HG03280 (cell line): ENCODE measurements at regions not wholly inside any gene's neighbourhood (a gene's known extent, or its start where the extent isn't known, plus 50 kb on each side); places are given as distances from the start of the nearest gene placed in this dataset.
"Not testable (repeated sequence)": the region's sequence is repeated elsewhere in the genome, so short reads cannot be mapped to it uniquely, and the experiment has no call there.

Experiments used
- ATAC-seq: cut with Tn5 transposase; IDR thresholded peaks from one replicate; pipeline ENCODE4 v1.9.1; 2021; ENCODE audit warnings: mild to moderate bottlenecking, moderate library complexity; ENCODE audit not compliant: unreplicated experiment

GRCh38 chr2:145555360-145555759 lies 1035.4 kb upstream of the ZEB2 start:
- ATAC-seq, result no peak

DNA sequence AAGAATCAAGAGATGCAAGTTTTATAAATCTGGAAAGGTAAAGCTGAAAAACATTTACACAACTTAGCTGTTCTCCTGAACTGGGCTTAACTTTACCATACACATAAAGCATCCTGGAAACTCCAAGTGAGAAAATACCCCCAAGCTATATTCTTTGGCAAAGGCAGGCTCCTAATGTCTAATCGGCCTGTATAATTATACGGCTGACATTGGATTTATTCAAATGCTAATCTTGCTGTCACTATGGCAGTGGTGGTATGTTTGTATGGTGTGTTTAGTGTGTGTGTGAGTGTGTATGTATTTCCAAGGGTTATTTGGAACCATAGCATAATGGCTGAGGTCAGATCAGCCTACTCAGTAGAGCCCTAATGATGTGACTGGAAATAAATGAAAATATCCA lies 1031.8 kb upstream of the ZEB2 start:
- no peak for ATAC-seq

DNA sequence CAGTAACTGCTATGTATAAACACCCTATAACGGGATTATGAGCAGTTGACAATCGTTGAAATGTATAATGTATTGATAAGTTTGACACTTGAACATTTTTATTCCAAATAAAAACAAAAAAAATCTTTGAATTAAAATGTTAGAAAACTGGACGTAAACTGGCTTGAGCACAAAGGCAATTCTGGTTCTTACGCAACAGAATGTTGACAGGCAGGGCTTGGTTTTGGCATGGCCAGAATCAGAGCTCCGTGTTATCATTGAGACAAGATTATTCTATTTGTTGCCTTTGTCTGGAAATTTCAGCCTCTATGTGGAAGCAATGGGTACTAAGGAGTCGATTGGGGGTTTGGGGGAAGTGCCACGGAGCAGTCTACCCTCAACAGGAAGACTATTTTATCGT lies 1028.6 kb upstream of the ZEB2 start:
- no peak for ATAC-seq

DNA sequence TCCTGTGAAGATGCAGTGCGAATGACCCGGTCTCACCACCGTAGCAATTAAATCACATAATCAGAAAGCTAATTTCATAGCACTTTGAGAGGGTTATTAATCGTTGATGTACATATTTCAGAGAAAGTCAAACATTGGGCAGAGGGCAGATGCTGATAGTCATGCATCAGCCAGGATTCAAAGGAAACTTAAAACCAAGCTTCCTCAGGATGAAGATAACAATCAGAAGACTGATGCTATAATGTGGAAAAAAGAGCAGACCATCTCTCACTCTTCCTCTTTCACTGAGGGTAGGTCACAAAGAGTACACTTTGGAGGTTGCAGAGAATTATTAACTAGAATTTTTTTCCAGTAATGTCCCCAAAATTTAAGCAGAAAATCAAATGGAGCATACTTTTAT lies 1027.7 kb upstream of the ZEB2 start:
- no peak for ATAC-seq

DNA sequence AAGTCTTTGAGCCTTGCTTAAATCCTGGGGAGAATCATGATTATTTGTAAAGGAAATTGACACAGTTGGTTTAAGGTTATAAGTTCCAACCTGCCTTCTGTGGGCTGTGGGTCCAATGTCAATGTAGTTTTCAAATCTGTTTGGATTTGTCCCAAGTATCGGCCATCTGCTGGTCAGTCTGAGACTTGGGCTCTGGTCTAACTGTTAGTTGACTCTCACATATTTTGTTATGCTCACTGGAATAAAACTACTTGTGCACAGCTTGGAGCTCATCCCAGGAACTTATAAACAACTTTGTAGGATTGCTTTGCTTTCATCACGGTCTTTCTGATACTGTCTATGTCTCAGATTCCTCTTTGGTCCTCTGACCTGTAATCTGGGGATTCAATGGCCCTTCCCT lies 1026.2 kb upstream of the ZEB2 start:
- no peak for ATAC-seq

DNA sequence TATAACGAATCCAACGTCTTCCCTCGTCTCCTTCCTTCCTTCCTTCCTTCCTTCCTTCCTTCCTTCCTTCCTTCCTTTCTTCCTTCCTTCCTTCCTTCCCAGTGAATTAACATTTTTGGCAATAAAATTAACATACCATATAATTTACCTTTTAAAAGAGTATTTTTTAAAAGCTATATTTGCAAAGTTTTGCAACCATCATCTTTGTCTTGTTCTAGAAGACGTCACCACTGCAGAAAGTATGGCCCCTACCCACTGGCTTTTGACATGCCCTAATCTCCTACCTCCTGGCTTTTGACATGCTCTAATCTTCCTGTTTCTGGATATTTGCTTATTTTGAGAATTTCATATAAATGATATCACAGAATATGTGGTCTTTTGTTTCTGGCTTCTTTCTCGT lies 1023.9 kb upstream of the ZEB2 start:
- no peak for ATAC-seq

GRCh38 chr2:145543155-145543554 lies 1023.2 kb upstream of the ZEB2 start:
- no peak for ATAC-seq

- ATAC-seq, result no peak
These were observed 1021.1 kb upstream of the ZEB2 start for GRCh38 chr2:145541028-145541427.

GRCh38 chr2:145538661-145539350 lies 1018.9 kb upstream of the ZEB2 start:
- no peak for ATAC-seq

DNA sequence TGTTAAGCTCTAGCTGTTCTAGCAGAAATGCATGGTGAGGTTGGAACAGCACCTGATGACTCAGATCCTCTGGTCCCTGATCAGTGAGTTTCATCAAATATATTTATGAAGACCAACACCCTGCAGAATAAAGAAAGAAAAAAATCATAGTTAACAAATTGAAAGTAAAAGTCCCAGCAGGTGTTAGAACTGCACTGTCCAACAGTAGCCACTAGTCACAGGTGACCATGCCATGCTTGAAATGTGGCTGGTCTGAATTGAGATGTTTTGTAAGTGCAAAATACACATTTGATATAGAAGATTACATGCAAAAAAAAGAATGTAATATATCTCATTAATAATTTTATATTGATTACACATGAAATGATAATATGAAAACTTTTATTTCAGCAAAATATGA lies 1010.7 kb upstream of the ZEB2 start:
- ATAC-seq, result no peak

GRCh38 chr2:145524836-145525235 lies 1004.9 kb upstream of the ZEB2 start:
- ATAC-seq, result no peak

DNA sequence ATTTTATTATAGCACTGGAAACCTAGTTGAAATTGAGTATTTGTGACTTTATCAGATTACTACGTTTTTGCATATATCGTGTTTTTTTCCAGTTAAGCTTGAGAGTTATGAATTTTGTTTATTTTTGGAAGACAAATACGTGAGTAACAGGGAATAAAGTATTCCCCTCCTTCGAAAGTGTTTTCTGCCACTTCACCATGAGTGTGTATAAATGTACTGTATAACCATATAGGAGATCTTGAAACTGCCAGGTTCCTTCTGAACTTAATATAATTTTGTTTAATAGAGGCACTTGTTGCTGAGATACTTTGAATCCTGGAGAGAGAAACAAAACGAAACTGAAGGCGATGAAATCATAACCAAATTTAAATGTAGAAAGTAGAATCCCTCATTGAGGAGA lies 1004.4 kb upstream of the ZEB2 start:
- ATAC-seq, result no peak

DNA sequence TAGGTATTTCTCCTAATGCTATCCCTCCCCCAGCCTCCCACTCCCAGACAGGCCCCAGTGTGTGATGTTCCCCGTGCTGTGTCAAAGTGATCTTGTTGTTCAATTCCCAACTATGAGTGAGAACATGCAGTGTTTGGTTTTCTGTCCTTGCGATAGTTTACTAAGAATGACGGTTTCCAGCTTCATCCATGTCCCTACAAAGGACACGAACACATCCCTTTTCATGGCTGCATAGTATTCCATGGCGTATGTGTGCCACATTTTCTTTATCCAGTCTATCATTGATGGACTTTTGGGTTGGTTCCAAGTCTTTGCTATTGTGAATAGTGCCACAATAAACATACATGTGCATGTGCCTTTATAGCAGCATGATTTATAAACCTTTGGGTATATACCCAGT lies 999.3 kb upstream of the ZEB2 start:
- ATAC-seq, result not testable (repeated sequence)

DNA sequence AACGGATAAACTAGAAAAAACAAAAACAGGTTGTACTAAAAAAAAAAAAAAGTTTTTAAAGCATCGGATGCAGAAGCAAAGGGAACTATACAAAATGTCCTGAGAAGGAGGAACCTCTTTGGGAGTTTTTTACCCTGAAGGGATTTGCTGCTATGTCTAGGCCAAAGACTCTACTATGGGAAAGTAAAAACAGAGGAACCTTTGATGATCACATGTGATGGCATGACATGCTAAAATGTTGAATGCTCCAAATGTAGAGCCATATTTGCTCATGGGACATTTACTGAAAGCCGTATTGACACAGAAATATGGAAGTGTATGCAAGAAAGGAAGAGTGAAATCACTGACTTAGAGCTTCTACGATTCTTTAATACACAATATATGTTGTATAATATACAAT lies 992.0 kb upstream of the ZEB2 start:
- ATAC-seq, result no peak

DNA sequence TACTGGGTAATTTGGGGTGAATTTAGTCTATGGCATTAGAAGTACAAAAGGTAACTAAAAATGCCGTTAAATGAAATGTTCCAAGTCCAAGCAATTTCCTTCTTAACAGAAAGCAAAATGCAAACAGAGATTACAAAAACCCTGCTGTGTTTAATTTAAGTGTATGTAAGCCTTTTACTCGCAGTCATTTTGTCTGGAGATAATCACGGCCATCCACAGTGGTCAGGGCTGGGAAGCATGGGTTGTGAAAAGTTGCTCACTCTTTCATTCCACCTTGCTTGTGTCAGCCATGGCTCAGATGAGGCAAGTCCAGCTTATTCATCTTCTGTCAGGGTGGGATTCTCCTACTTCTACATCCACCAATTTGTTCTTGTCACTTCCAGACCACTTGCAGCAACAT lies 983.6 kb upstream of the ZEB2 start:
- no peak for ATAC-seq

DNA sequence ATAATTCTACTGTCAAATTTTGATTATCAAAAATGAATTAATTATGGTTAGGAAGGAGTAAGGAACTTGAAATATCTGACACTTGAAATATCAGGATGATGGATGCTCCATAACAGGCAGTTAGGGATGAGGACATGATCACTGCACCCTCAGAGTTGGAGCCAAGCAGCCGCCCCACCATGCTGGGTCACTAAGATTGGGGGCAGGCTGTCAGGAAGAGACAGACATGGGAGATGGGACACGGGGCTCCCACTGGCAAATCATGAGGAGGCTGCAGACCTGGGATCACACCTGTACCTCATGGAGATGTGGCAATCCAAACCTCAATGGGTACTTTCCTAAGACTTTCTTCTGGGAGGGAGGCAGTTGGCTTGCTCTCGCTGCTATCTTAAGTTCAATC lies 982.0 kb upstream of the ZEB2 start:
- no peak for ATAC-seq

DNA sequence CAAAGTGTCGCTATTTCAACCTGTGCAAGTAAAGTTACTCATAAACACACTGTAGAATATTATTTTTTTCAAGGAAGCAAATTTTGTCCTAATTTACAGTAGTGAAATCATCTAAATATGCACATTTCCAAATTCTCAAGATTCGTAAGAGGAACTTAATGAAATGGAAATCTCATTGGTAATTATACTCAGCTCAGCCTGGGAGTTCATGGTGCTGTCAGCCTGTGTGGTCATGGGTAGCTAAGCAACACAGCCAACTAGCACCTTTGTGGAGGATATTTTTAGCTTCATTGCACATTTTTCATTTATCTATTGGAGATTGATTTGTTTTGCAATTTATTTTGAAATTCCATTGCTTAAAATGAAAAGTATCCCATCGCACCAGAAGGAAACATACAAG lies 975.7 kb upstream of the ZEB2 start:
- no peak for ATAC-seq

GRCh38 chr2:145494441-145494840 lies 974.5 kb upstream of the ZEB2 start:
- no peak for ATAC-seq

- no peak for ATAC-seq
These were observed 968.7 kb upstream of the ZEB2 start for GRCh38 chr2:145488571-145488970.

DNA sequence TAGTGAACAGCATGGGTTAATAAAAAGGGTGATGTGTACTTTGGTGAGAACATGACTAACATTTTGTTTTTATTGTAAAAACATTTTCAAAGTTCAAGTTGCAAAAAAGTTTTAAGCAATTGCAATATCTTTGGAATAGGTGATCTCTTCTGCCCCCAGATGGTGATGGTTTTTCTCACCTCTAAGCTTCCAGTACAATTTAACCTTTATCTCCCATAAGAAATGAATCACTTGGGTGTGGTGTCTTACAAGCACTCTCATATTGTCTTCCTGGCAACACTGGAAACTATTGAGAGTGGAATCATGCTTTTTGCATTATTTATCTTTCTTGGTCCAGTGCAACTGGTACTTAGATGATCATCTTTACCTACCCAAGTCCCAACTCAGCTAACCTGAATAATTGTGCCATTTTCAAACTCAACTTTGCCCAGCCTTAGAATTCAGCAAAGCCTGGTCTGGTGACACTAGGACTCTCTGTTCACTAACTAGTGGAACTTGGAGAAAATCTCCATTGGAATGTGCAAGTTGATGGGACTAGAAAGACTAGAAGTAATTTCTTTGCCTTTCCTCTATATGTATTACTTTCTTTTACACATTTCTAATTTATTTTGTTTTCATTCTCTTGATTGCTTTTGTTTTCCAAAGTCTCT lies 964.7 kb upstream of the ZEB2 start:
- ATAC-seq, result no peak

- ATAC-seq, result no peak
These were observed 963.9 kb upstream of the ZEB2 start for GRCh38 chr2:145483854-145484253.

GRCh38 chr2:145481334-145481922 lies 961.5 kb upstream of the ZEB2 start:
- no peak for ATAC-seq

DNA sequence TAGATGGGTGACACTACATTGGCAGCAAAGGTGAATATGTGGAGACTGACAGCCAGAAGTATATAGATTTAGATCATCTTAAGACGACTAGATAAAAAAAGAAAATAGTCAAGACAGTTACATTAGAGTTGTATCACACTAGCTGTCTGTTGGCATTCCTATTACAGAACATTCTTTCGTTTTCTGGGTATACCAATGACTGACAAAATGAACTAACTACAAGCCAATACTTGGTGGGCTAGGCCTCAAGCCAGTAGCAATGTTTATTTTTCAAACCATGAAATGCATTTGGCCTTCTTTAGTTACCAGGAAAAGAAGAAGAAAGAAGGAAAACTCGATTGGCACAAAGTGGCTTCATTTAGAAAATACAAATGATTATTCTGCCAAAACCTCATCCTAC lies 944.9 kb upstream of the ZEB2 start:
- ATAC-seq, result no peak
